ENCODE measurements at regions not wholly inside any gene's neighbourhood (a gene's known extent, or its start where the extent isn't known, plus 50 kb on each side); places are given as distances from the start of the nearest gene placed in this dataset.
"Not testable (repeated sequence)": the region's sequence is repeated elsewhere in the genome, so short reads cannot be mapped to it uniquely, and the experiment has no call there.

DNA sequence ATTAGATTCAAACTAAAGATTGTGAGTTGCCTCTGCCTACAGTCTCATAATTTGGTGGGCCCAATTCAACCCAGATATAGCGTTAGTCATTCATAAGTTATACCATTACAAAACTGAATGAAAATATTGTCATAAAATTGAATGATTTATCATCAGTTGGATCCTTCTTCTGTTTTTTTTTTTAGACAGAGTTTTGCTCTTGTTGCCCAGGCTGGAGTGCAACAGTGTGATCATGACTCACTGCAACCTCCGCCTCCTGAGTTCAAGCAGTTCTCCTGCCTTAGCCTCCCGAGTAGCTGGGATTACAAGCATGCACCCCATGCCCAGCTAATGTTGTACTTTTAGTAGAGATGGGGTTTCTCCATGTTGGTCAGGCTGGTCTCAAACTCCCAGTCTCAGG is 157.2 kb upstream of the PTBP2 start:
- not testable (repeated sequence) for DNase-seq

DNA sequence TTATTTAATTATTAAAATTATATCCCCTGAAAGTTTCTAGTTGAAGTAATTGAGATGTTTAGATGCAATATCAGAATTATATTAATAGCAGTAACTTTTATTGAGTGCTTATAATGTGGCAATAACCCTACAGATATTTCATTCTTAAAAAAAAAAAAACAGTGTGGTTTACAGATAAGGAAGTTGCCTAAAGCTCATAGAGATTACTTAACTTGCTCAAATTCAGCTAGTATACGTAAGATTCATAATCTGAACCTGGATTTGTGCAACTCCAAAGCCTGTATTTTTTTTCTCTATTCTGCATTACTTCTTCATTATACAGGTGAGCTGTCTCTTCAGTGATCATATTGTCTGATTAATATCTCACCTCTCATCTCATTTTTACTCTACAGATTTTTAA is 156.0 kb upstream of the PTBP2 start:
- peak; percentile 17 for DNase-seq

GRCh38 chr1:96568639-96569038 is 152.9 kb upstream of the PTBP2 start:
- DNase-seq, result no peak

DNA sequence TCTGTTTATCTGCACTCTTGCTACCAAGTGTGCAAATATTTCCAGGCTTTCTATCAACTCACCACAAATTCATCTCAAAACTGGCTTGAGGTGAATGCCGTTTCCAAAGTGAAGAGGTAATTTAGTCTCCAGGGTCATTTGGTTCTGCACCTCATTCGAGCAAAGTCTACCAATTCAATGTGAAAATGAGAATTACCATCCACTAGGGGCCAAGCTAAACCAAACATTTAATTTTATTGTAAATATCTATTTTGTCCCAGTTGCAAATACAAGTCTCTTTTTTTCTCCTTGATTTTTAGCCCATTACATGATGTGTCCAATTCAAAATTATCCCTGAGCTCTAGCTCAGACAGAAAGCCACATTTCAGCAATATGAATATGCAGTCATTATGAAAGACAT is 152.3 kb upstream of the PTBP2 start:
- DNase-seq, result no peak

GRCh38 chr1:96579636-96580035 is 141.9 kb upstream of the PTBP2 start:
- no peak for DNase-seq

DNA sequence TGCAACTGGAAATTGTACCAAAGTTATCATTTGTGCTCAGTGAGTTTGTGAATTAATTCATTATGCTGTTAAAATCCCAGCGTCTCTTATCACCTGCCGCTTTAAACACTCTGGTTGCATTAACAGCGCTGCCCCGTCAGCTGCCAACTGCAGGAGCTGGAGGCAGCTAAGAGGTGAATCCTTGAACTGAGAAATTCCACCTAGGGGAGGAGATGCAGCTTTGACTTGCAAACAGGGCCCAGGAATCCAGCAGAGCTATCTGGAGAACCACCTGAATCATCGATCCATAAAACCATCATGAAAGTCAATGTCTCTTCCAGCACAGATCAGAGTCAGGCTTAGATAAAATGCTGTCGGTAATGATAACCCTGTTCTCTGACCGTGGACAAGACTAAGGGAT is 140.7 kb upstream of the PTBP2 start:
- DNase-seq, result no peak

- no peak for DNase-seq
Measured at GRCh38 chr1:96581772-96582171, 139.8 kb upstream of the PTBP2 start.

DNA sequence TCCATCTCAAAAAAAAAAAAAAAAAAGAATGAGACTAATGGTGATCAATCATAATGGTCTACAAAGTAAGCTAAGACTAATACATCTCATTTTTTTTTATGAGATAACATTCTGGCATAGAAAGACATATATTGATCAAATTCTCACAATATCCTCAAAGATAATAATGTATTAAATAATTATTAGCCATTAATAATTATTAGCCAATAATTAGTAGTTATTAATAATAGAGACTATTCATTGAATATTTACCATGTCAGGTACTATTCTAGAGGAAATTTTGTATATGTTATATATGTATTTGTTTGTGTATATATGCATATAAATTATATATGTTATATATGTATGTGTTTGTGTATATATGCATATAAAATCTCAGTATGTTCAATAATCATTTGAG is 137.7 kb upstream of the PTBP2 start:
- no peak for DNase-seq

GRCh38 chr1:96587222-96587621 is 134.4 kb upstream of the PTBP2 start:
- no peak for DNase-seq

DNA sequence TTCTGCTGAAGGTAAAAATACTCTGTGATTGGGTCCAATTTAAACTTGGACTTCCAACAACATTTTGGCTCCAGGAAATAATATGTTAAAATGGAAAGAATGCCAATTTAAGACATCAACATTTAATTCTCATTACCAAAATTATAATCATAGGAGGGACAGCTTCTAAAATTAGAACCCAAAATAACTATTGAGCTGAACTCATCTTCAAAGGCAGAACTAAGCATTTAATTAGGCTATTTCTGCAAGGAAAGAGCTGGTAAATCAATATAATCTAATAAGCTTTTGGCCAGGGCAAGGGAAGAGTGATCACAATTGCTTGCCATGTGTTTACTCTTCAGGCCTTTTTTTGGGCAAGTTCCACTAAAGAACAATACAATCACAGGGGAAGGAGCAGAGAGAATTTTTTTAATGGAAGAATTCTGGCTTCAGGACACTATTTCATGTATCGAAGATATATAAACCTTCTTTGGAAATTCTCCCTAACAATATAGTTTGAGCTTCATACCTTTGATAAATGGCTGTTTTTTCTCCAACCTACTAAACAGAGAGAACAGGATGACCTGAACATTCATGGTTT is 133.1 kb upstream of the PTBP2 start:
- no peak for DNase-seq

- DNase-seq, result not testable (repeated sequence)
Measured at GRCh38 chr1:96595530-96595929, 126.1 kb upstream of the PTBP2 start.

DNA sequence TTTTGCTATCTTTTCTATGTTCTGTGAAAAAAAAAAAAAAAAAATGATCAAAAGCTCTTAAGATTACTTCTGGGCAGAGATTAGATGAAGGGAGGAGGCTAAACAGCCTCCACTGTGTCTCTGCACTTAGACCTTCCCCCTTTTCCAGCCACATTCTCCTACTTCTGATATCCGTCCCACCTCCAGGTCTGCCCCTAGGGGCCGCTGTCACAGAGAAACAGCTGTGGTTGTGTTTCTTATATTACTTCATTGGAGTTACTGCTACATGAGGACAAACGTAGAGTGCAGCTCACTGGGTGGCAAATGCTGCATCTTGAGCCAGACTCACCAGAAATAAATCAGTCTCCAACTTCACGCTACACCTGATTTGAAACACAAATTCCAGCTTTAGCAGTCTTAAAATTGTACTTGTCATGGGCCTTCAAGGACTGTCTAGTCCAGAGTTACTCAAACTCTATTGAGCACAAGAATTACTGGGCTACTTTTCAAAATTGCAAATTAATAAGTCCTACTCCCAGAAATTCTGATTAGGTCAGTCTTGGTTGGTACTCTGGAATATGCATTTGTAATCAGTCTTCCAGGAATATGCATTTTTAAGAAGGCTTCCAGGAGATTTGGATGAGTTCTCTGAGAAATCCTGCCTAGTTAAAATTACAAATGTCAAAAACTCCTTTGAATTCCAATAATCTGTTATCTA is 125.2 kb upstream of the PTBP2 start:
- DNase-seq, result no peak

DNA sequence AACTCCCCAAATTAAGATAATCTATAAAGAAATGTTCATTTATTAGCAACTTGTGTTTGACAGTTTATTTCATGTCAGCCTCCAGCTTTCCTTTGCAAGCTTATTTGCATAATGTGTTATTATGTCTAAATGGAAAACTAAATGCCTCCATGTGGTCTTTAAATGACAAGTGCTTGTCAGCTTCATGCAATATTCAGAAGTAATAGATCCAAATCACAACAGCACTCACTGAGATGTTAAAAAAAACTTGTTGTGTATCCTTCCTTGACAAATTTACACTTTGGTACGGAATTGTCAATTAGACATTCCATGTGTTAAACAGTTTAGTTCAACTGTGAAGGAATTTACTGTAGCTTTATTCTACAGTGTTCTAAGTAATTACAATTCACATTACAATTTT is 124.4 kb upstream of the PTBP2 start:
- DNase-seq, result no peak

- no peak for DNase-seq
Measured at GRCh38 chr1:96598416-96599168, 123.0 kb upstream of the PTBP2 start.

GRCh38 chr1:96604620-96605019 is 117.0 kb upstream of the PTBP2 start:
- not testable (repeated sequence) for DNase-seq

DNA sequence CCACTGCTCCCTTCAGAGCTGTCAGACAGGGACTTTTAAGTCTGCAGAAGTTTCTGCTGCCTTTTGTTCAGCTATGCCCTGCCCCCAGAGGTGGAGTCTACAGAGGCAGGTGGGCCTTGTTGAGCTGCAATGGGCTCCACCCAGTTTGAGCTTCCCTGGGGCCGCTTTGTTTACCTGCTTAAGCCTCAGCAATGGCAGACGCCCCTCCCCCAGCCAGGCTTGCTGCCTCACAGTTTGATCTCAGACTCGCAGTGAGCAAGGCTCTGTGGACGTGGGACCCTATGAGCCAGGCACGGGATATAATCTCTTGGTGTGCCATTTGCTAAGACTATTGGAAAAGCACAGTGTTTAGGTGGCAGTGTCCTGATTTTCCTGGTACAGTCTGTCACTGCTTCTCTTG is 104.2 kb upstream of the PTBP2 start:
- not testable (repeated sequence) for DNase-seq

GRCh38 chr1:96632045-96632664 is 89.4 kb upstream of the PTBP2 start:
- DNase-seq, result no peak

GRCh38 chr1:96633695-96634094 is 87.9 kb upstream of the PTBP2 start:
- DNase-seq, result no peak

- DNase-seq, result no peak
Measured at GRCh38 chr1:96634883-96635282, 86.7 kb upstream of the PTBP2 start.

DNA sequence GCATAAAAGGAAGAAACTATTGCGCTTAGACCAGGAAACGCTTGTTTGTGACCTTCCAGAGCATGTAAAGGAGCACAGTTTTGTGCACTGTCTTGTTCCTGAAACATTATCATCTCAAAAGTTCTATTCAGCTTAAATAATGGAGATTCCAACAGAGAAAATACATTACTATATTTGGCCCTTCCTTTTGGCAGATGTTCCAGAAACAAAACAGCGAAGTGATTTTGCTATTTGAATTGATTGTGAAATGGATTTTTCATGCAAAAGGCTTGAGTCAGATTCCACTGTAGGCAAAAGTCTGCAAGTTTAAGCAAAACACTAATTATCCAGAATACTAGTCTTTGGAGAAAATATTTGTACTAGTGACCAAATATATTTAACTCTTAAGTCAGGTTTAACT is 80.3 kb upstream of the PTBP2 start:
- DNase-seq, result no peak

- DNase-seq, result no peak
Measured at GRCh38 chr1:96643519-96643918, 78.1 kb upstream of the PTBP2 start.

DNA sequence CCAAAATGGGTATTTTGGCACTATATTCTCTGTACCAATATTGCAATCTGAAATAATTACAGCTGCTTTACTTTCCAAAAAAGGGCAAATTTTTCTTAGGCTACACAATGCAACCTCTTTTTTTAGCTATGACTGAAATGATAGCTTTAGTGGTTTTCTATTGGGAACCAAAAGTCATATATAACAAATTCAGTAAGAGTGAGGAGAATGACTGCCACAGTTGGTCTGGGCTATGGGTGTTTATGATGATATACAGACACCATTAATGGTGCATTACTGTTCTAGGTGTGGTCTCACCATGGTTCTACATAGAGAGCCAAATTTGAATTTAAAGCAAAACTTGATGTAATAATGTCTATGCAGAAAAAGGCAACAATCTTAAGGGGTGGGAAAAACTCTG is 72.3 kb upstream of the PTBP2 start:
- DNase-seq, result no peak

DNA sequence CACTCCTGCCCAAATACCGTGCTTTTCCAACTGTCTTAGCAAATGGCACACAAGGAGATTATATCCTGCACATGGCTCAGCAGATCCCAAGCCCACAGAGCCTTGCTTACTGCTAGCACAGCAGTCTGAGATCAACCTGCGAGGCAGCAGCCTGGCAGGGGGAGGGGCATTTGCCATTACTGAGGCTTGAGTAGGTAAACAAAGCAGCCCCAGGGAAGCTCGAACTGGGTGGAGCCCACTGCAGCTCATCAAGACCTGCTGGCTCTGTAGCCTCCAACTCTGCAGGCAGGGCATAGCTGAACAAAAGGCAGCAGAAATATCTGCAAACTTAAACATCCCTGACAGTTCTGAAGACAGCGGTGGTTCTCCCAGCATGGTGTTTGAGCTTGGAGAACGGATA is 70.1 kb upstream of the PTBP2 start:
- no peak for DNase-seq

DNA sequence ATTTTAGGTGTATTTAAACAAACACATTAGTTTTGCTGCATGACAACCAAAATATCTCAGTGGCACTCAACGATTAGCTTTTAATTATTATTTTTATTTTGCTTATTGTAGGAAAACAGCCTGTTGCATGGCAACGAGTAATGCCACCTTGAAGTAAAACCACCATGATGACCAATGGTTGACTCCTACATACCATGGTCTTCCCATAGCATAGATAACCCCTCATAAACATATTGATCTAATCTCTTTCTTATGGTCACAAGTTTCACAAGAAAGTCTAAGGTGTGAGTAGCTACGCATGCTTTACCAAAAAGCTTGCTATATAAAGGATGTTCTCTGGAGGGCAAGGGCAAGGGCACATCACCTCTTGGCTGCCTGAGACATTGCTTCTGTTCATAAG is 61.5 kb upstream of the PTBP2 start:
- DNase-seq, result no peak

All from GF-D8 (cell line).